Right ventricle myocardium inferior (tissue), 1 donor: ENCODE measurements at regions not wholly inside any gene's neighbourhood (a gene's known extent, or its start where the extent isn't known, plus 50 kb on each side); places are given as distances from the start of the nearest gene placed in this dataset.

Source experiments
- ATAC-seq: fragments of 200-7000 bp; cut with Tn5 transposase; one replicate; pipeline ENCODE4 v1.9.1; 2020; ENCODE audit warnings: mild to moderate bottlenecking, moderate library complexity
- DNase-seq: peaks from one replicate; pipeline ENCODE4 v3.0.0; 2021; ENCODE audit errors: missing footprints
- intact Hi-C: fragments of 100-400 bp; cut with DNase I; formaldehyde crosslinking; loops from one replicate; pipeline ENCODE4 v1.11.0; 2022
- donor health status: DM: no; HTN: yes; CAD: no; lungs with severe emphysema.

DNA sequence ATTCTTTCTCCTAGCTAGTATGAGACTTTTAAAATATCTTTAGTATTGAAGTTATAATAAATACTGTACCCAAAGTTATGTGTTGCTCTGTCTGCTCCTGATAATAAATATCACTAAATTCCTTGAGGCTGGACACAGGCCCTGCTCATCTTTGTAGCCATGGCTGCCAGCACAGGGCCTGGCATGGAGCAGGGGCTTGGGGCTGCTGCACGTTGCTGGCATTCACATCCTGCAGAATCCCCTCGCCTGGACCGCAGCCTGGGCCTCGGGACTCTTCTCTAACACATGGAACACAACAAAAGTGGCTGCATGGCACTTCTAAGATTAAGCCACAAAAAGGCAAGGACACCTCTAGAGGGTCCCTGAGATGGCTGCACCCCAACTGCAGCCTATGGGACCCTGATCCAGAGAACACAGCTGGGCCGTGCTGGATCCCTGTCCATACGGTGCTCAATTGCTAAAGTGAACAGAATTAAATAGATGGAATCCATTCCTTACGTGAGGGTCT is 477.5 kb upstream of the MYT1L start:
- DNase-seq (no peak), ATAC-seq (no peak)
- intact Hi-C loops = no loop called here

DNA sequence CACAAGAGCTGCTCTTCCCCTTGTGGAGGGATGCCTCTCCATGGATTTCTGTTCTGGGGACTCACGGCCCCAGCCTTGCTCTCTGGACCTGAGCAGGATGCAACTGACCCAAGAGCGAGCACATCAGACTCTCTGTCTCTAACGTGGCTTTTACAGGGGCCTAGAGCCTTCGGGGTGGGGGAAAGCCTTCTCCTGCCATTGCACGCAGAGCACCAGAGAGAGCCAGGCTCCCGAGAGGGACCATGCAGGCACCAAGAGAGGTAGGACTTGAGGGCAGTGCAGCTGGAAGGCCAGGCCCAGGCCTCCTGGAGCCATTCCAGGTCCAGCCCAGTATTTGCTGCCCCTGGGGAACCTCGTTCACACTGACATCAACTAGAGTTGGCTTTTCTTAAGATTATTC is 475.6 kb upstream of the MYT1L start:
- intact Hi-C loops = no loop called here
- DNase-seq (no peak), ATAC-seq (no peak)

DNA sequence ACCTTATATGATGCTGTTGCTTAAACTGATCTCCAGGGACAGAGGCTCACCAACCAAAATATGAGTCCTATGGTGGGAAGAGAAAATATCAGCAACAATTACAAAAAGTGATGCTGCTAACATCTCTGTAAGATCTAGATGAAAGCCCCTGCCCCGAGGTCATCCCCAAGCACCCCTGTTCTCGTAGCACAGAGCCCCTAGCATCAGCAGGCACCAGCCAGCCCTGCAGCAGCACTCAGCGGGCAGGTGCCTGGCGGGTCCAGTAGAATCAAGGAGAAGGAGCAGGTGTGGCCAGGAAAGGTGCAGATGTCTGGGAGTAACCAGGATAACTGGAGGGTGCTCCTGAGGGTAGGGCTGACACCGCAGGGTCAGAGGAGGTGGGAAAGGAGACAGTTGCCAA is 474.2 kb upstream of the MYT1L start:
- DNase-seq (no peak), ATAC-seq (no peak)
- intact Hi-C loops = no loop called here

DNA sequence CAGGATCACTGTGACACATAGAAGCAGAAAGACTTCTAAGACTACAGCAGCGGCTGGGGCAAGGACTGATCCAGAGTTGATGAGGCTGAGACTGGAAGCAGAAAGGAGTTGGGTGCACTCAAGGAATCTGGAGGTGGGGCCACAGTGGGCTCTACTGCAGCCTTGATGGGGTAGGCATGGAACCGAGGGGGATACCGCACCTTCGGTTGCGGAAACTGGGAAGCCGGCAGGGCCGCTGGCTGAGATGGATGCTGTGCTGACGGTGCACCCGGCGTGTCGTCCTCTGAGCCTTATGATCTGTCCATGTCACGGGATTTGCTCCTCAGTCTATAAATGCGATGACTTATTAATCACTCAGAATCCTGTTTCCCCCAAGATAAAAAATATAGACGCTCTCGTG is 473.5 kb upstream of the MYT1L start:
- DNase-seq (no peak), ATAC-seq (no peak)
- intact Hi-C loops = no loop called here

DNA sequence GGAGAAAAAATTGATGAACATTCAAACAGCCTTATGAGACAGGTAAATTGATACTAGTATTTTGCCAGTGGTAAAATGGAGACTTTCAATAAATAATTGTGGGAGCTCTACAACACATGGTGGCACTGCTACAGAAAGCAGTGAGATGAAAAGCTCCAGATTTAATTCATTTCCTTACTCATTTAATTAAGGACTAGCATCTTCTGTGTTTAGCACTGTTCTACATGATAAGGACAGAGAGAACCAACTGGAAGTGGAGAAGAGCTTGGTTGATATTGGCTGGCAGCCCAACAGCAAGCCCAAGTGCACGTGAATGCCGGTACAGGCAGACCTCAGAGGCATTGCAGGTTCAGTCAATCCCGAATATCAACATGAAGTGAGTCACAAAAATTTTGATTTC is 470.4 kb upstream of the MYT1L start:
- intact Hi-C loops = no loop called here
- no peak for DNase-seq

DNA sequence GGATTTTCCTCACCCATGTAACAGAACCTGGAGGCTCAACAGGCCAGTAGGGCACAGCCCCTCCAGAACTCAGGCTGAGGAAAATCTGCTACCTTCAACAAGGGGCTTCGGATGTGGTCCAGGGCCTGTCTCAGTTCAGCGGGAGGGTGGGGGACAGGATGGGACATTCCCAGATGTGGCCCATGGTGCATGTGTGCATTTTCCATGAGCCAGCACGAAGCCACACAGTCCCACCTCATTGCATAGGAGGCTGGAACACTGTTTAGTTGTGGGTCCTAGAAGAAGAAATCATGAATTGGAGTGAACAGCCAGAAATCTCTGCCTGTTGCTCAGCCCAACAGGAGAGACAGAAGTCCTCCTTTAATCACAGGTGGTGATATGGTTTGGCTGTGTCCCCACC is 469.6 kb upstream of the MYT1L start:
- DNase-seq (no peak), ATAC-seq (no peak)
- intact Hi-C loops = no loop called here

More for the DNA sequence above, 470.4 kb upstream of the MYT1L start:
- ATAC-seq = no peak

DNA sequence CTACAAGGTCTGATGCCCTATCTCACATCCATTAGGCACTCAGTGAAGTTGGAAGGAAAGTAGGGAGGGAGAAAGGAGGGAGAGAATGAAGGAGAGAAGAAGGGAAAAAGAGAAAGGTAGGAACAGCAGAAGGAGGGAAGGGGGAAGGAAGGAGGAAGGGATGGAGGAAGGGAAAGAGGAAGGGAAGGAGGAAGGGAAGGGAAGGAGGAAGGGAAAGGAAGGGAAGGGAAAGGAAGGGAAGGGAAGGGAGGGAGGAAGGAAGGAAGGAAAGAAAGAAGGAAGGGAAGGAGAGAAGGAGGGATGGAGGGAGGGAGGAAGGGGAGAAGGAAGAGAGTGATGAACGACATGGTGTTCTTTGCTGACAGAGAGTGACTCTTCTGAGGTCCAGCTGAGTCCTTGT is 468.9 kb upstream of the MYT1L start:
- DNase-seq = no peak
- intact Hi-C loops = no loop called here
- ATAC-seq = no peak

DNA sequence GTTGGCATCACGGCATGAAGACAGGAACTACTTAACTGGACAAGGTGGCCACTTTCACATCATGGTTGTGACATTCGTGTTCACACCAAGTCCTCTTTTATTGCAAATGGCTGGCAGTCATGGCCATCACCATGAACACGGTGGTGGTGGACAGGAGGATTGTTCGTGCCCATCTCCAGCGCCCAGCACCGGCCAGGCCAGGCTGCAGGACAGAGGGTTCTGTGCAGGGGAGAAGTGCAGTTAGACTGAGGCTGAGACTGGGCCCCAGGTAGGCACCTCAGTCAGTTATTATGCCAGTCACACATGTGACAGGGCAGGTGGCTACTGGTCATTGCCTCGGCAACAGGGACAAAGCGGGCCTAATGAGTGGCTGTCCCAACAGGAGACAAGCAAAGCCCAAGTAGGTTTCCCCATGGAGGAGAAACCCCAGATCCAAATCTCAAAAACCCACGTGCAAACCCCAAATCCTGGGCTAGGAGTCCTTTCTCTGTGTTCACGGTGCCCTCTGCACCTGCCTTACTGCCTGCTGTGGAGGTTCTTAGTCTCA is 468.1 kb upstream of the MYT1L start:
- intact Hi-C loops = no loop called here
- ATAC-seq = no peak

DNA sequence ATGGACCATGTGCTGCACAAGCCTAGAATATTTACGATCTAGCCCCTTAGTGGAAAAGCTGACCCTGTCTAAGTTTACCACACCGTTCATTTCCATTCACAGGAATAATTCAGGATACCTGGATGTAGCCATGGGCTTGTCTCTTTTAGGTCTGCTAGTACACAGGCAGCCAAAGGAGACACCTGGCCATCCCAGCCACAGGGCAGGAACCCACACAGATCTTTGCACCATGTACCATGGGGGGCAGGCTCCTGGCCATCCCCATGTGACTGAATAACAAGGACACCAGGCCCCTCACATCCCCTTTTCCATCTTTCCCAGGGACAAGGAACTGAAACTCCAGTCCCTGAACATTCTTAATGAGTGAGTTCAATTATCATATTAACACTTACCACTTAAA is 467.3 kb upstream of the MYT1L start:
- ATAC-seq (no peak), DNase-seq (no peak)
- intact Hi-C loops = no loop called here

More for the DNA sequence above, 468.1 kb upstream of the MYT1L start:
- DNase-seq = no peak

DNA sequence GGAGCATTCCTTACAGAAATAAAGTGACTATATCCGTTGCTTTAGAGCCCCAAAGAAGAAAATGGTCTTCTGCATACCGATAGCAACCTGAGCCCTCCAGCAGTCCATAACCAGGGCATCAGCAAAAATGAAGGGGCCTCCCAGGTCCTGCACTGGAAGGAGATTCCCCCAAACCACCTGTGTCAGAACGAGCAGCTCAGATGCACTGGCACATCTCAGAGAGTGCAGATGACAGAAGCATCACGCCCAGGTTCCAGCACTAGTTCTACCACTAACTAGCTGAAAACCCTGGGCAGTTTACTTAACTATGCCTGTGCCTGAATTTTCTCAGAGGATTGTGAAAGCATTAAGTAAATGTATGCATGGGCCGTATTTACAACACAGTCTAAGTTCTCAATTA is 466.7 kb upstream of the MYT1L start:
- ATAC-seq = no peak
- intact Hi-C loops = no loop called here
- no peak for DNase-seq

DNA sequence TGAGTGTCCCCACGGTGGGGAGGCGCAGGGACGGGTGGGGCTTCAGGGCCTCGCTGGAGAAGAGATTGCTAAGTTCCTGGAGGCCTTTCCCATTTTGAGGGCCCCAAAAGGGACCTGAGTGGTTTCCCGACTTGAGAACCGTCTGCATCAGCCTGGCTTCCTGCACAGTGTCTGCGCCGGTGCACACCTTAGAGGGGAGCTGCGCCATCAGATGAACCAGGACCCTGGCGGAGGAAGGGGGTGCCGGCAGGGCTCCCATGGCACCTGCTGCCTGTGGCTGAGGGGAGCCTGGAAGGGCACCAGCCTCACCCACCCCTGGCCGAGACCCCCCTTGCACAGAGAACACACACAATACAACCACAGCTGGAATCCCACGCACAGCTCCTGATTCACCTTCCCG is 465.1 kb upstream of the MYT1L start:
- intact Hi-C loops = no loop called here

DNA sequence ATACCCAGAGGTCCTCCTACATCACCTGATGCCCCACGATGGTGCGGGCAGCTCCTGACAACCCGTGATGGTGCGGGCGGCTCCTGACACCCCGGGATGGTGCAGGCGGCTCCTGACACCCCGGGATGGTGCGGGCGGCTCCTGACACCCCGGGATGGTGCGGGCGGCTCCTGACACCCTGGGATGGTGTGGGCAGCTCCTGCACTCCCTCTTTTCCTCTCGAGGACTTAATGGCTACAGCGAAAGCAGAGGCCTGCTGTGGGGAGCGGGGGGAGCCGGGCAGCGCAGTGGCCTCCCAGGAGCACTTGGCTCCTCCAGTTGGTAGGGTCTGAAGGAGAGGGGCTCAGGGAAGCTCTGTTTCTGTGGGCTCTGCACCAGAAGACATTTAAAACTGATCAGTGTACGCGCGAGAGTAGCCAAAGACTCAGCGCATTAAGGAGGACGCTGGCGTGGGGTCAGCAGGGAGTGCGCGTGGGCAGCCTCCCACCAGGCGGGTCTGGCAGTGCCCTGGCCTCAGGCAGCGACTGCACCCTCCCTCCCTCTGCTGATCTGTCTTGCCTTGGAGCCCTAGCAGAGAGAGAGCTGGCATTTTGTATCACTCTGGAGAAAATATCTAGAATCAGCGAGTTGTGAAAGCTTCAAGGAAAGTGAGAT is 464.5 kb upstream of the MYT1L start:
- ATAC-seq (no peak), DNase-seq (no peak)
- intact Hi-C loops = no loop called here

More for the DNA sequence above, 465.1 kb upstream of the MYT1L start:
- ATAC-seq (no peak), DNase-seq (no peak)

DNA sequence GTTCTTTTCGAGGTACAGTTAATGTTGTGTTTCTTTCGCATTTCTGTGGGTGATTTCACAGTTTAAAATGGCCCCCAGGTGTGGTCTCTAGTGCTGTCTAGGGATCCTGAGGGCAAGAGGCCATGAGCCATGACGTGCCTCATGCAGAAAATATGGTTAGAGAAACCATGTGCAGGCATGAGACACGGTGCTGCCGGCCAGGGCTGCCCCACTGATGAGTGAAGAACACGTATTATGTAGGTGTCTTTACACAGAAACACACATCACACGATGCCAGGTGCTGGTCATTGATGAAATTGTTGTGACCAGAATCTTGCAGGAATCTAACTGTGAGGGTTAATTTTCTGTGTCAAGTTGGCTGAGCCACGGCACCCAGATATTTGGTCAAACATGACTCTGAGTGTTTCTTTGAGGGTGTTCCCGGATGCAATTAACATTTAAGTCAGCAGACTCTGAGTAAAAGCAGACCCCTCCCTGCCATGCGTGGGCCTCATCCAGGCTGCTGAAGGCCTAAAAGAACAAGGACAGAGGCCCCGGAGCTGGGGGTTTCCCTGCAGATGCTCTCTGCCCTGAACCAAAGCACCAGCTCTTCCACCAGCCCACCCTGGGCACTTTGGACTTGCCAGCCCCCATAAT is 463.0 kb upstream of the MYT1L start:
- no peak for DNase-seq
- intact Hi-C loops = no loop called here
- no peak for ATAC-seq

DNA sequence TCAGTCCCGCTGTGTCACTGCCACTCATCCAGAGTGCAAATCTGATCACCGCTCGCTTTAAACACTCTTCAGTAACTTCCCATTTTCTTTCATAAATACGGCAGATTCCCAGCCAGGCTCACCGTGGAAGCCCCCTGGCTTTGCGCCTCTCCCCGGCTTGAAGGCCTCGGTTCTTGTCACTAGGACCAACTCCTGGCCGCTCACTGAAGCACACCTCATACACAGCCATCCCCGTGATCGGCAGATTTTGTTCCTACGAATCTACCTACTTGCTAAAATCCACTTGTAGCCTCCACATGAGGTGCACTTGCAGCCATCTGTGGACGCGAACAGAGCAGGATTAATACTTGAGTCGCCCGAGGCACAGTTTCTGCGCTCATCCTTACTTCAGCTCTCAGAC is 462.4 kb upstream of the MYT1L start:
- intact Hi-C loops = no loop called here
- ATAC-seq (no peak), DNase-seq (no peak)

DNA sequence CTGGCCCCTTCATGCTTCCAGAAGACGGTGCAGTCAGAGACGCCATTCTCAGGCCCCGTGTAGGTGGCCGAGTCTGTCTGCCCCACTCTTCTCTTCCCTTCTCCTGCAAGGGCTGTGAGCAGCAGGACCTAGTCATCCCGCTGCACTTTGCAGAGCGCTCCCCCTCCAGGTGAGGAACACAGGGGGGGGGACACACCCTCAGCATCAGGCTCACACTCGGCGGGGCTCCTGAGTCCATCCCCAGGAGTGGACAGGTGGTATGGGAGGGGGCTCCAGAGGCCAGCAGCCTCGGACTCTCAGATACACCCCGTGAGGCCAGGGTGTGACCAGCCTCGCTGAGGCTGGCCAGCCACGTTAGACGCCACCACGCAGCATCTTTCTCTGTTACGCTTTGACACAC is 460.5 kb upstream of the MYT1L start:
- intact Hi-C loops = no loop called here
- ATAC-seq (no peak), DNase-seq (no peak)

DNA sequence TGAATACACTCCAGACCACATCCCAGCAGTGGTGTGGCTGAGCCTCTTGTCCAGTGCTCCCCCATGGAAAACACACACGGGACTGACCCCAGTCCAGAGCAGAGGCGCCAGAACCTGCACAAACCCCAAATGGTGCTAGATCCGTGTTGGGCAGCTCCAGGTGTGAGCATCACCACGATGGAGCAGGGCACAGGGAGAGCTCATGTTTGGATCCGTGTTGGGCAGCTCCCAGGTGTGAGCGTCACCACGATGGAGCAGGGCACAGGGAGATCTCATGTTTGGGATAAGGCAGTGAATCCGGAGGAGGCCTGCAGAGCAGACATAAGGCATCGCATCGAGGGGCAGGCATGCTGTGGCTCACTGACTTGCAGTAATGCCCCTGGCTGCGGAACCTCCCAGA is 460.0 kb upstream of the MYT1L start:
- intact Hi-C loops = no loop called here
- ATAC-seq = no peak
- no peak for DNase-seq

DNA sequence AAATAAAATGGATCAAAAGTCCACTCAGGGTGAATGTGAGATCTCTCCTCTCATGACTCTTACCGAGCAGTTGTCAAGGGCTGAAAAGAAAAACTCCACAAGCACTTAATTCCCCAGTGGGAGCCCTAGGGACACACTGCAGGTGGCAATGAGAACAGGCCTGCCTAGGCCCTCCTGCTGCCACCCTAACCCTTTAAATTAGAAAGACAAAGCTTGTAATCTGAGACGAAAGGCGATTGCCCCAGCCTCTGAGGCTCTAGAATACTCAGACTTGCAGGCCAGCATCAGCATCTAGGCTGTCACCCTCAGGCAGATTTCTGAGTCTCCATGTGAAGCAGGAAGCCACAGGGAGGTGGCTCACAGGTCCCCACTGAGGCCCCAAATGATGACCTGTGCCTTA is 457.0 kb upstream of the MYT1L start:
- intact Hi-C loops = no loop called here
- ATAC-seq = no peak
- DNase-seq = no peak

DNA sequence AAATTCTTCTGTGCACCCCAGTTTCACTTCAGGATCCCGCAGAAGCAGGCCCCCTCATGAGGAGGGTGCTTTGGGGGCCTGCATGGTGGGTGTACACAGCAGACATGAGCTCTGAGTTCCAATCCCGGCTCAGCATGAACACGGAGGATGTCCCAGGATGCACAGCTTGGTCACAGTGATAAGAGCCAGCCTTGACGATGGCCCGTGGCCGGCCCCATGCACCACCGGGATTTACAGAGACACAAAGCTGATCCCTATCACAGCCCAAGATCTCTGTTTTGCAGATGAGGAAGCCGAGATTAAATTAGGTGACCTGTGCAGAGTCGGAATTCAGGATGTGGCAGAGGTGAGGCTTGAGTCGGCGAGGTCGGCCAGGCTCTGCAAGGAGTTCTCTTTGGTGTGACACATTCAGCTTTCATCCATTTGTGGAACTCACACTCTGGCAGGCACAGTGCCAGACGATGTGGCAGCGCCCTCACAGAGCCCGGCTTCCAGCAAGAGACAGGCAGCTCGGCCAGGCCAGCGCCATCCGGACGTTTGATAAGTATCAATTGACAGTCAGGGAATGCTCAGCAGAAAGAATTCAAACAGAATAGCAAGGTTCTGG is 456.3 kb upstream of the MYT1L start:
- peak; percentile 52 for ATAC-seq
- no peak for DNase-seq
- intact Hi-C loops = no loop called here

DNA sequence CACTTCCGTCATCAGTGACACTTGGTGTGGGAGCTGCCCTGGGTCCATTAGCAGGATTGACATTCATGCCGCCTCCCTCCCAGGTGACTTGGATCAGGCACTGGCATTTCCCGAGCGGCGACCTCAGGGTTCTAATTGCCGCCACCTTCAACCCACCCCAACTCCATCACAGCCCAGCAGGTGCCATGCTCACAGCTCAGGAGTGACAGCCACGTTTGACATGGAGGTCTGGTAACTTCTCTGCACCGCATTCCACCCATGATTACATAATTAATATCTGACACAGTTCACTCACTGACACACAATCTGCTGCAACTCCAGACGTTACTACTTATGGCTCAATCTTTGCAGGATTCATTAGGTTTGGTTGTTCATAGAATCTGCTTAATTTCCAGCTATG is 450.9 kb upstream of the MYT1L start:
- ATAC-seq = no peak
- intact Hi-C loops = no loop called here
- DNase-seq = no peak

DNA sequence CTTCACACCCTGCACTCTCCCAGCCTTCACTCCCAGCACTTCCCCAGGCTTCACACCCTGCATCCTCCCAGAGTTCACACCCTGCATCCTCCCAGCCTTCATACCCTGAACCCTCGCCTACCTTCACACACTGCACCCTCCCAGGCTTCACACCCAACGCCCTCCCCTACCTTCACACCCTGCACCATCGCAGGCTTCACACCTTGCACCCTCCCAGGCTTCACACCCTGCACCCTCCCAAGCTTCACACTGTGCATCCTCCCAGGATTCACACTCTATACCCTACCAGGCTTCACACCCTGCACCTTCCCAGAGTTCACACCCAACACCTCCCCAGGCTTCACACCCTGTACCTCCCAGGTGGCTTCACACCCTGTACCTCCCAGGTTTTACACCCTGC is 448.7 kb upstream of the MYT1L start:
- DNase-seq (no peak), ATAC-seq (no peak)
- intact Hi-C loops = loop anchor here (10.0 kb wide), 1 partner anchor 265 kb away; no protein-coding TSS in a partner anchor
